ENCODE measurements at regions not wholly inside any gene's neighbourhood (a gene's known extent, or its start where the extent isn't known, plus 50 kb on each side); places are given as distances from the start of the nearest gene placed in this dataset.
"Not testable (repeated sequence)": the region's sequence is repeated elsewhere in the genome, so short reads cannot be mapped to it uniquely, and the experiment has no call there.

- in situ Hi-C loops (cut with HindIII; ENCODE audit: low pct_unique_long_range_greater_than_20kb, low sequenced_read_pairs): no loop called here
- no peak for DNase-seq (ENCODE audit: low read depth, low spot score)
Observed at GRCh38 chr7:96901822-96902445, 103.4 kb upstream of the DLX6 start.

- no peak for DNase-seq (ENCODE audit: low read depth, low spot score)
- in situ Hi-C loops (cut with HindIII; ENCODE audit: low pct_unique_long_range_greater_than_20kb, low sequenced_read_pairs): no loop called here
Observed at GRCh38 chr7:96903906-96904305, 101.4 kb upstream of the DLX6 start.

GRCh38 chr7:96910486-96910885 lies 94.9 kb upstream of the DLX6 start:
- DNase-seq (ENCODE audit: low read depth, low spot score): no peak
- in situ Hi-C loops (cut with HindIII; ENCODE audit: low pct_unique_long_range_greater_than_20kb, low sequenced_read_pairs): no loop called here

DNA sequence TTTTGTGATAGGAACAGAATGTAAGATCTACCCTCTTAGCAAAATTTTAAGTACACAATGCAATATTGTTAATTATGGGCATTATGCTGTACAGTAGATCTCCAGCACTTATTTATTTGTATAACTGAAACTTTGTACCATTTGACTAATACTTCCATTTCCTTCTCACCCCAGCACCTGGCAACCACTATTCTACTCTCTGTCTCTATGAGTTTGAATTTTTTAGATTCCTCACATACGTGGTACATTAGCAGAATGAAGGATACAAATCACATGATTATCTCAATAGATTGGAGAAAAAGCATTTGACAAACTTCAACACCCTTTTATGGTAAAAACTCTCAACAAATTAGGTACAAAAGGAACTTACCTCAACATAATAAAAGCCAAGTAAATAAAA lies 90.3 kb upstream of the DLX6 start:
- in situ Hi-C loops (cut with HindIII; ENCODE audit: low pct_unique_long_range_greater_than_20kb, low sequenced_read_pairs): no loop called here
- DNase-seq (ENCODE audit: low read depth, low spot score): no peak

DNA sequence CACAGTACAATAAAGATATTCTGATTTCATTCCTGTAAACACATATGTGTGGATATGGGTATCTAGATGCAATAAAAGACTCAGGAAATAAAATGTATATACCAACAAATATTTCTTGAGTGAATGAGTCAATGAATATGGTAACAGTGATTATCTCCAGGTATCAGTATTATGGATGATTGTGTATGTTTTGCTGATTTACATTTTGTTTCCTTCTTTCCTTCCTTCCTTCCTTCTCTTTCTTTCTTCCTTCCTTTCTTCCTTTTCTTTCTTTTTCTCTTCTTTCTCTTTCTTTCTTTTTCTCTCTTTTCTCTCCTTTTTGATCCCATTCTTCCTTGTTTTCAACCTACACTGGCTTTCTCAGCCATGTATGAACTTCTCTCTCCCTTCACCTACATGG lies 85.3 kb upstream of the DLX6 start:
- in situ Hi-C loops (cut with HindIII; ENCODE audit: low pct_unique_long_range_greater_than_20kb, low sequenced_read_pairs): no loop called here
- no peak for DNase-seq (ENCODE audit: low read depth, low spot score)

DNA sequence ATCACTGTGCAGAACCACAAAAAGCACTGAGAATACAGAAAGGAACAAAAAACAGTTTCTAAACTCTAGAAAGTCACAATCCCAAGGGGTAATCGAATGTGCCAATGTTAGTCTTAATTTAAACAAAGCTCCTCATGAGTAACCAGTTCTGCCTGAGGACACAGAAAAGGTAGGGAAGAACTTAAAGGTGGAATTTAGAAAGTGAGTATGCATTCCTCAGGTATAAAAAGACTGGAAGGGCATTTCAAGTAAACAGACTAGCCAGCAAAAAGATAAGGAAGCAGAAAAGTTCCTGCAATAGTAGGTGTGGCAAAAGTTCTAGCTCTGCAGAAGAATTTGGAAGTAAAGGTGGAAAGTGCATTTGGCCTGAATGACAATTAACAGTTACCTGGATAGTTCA lies 84.6 kb upstream of the DLX6 start:
- in situ Hi-C loops (cut with HindIII; ENCODE audit: low pct_unique_long_range_greater_than_20kb, low sequenced_read_pairs): no loop called here
- DNase-seq (ENCODE audit: low read depth, low spot score): no peak

GRCh38 chr7:96921231-96921630 lies 84.1 kb upstream of the DLX6 start:
- no peak for DNase-seq (ENCODE audit: low read depth, low spot score)
- in situ Hi-C loops (cut with HindIII; ENCODE audit: low pct_unique_long_range_greater_than_20kb, low sequenced_read_pairs): no loop called here

GRCh38 chr7:96921771-96922170 lies 83.6 kb upstream of the DLX6 start:
- no peak for DNase-seq (ENCODE audit: low read depth, low spot score)
- in situ Hi-C loops (cut with HindIII; ENCODE audit: low pct_unique_long_range_greater_than_20kb, low sequenced_read_pairs): no loop called here

- in situ Hi-C loops (cut with HindIII; ENCODE audit: low pct_unique_long_range_greater_than_20kb, low sequenced_read_pairs); DNase-seq (ENCODE audit: low read depth, low spot score): not testable (repeated sequence)
Observed at GRCh38 chr7:96923345-96923744, 82.0 kb upstream of the DLX6 start.

- in situ Hi-C loops (cut with HindIII; ENCODE audit: low pct_unique_long_range_greater_than_20kb, low sequenced_read_pairs): no loop called here
- no peak for DNase-seq (ENCODE audit: low read depth, low spot score)
Observed at GRCh38 chr7:96927131-96927530, 78.2 kb upstream of the DLX6 start.

GRCh38 chr7:96928965-96929364 lies 76.4 kb upstream of the DLX6 start:
- in situ Hi-C loops (cut with HindIII; ENCODE audit: low pct_unique_long_range_greater_than_20kb, low sequenced_read_pairs): no loop called here
- no peak for DNase-seq (ENCODE audit: low read depth, low spot score)

DNA sequence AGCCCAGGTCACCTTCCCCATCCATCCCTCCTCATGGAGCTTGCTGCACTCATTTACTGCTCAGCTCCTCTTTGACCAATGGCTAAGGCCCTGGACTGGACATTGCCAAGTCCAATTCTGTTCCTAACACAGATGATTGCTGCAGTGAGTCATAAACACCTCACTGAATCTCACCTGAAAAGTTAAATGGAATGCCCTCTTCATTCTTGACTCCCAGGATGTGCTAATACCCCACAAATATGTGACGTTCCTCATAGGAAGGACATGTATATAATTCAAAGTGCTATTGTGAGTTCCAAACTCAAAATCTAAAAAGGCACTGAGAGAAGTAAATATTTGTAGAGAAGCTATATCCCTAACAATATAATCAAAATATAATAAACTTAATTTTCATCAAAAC lies 73.5 kb upstream of the DLX6 start:
- in situ Hi-C loops (cut with HindIII; ENCODE audit: low pct_unique_long_range_greater_than_20kb, low sequenced_read_pairs): no loop called here
- DNase-seq (ENCODE audit: low read depth, low spot score): no peak

- peak; percentile 54 for DNase-seq (ENCODE audit: low read depth, low spot score)
Observed at GRCh38 chr7:96933067-96933645, 72.2 kb upstream of the DLX6 start.

DNA sequence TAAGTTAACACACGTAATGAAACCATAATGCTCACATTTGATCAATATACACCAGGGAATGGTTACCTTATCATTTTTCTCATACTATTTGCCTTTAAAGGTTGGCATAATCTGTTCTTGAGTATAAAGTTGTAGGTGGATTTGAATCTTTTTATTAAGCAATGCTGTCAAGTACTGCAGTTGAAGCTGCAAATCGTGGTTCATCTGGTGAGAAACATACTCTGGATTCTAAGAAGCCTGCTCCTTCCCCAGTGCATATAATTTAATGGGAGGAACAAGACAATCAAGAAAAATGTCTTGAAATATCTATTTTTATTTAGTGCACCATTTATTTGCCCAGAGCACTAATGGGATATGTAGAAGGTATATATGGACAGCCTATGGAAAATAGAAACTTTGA lies 68.7 kb upstream of the DLX6 start:
- no peak for DNase-seq (ENCODE audit: low read depth, low spot score)
- in situ Hi-C loops (cut with HindIII; ENCODE audit: low pct_unique_long_range_greater_than_20kb, low sequenced_read_pairs): no loop called here

More at GRCh38 chr7:96933067-96933645, 72.2 kb upstream of the DLX6 start:
- in situ Hi-C loops (cut with HindIII; ENCODE audit: low pct_unique_long_range_greater_than_20kb, low sequenced_read_pairs): no loop called here

DNA sequence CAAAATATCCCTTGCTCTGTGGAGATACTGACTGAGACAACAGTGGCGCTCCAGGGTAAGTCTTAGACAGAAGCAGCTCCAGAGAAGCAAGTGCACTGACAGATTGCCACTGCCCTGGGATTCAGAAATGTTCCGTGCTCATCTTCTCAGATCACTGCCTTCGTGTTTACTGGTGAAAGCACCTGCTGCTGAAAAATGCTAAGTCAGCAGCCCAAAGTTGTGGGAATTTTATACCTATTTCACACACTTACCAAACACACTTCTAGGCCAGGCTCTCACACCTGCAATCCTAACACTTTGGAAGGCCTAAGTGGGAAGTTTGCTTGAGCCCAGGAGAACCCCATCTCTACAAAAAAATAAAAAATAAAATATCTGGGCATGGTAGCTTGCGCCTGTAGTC lies 63.2 kb upstream of the DLX6 start:
- in situ Hi-C loops (cut with HindIII; ENCODE audit: low pct_unique_long_range_greater_than_20kb, low sequenced_read_pairs): no loop called here
- no peak for DNase-seq (ENCODE audit: low read depth, low spot score)

DNA sequence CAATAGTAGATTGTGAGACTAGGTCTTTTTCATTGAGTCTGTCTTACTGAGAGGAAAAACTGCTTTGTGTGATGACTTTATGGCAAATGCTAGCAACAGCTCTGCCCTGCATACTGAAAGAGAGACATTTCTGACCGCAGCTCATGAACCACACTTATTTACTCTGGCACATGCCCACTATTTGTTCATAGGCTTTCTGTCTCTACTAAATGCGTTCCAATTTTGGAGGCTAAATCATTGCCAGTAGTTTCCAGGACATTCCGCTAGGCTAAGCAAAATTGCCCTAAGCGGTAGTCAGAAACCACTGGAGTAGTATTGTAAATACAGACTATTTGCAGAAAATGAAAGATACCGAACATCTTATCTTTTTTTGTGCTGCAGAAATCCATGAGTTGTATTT lies 55.6 kb upstream of the DLX6 start:
- in situ Hi-C loops (cut with HindIII; ENCODE audit: low pct_unique_long_range_greater_than_20kb, low sequenced_read_pairs): no loop called here
- DNase-seq (ENCODE audit: low read depth, low spot score): no peak

DNA sequence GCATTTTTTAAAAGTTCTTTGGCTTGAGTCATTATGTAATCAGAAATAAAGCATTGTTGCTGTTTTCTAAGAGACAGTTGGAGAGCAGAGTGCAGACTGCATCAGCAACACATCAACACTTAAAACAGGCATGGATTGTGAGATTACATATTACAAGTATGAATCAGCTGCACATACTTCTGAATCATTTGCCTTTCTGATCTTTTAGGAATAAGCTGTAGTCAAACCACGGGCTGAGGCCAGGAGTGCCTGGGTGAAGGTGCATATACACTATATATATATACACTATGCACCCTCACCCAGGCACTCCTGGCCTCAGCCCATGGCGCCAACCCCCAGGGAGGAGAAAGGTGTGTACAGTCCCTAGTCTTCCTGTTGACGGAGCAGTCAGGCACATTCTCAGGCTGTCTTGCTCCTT lies 52.4 kb upstream of the DLX6 start:
- DNase-seq (ENCODE audit: low read depth, low spot score): no peak
- in situ Hi-C loops (cut with HindIII; ENCODE audit: low pct_unique_long_range_greater_than_20kb, low sequenced_read_pairs): no loop called here

GRCh38 chr7:96953676-96954513 lies 51.5 kb upstream of the DLX6 start:
- peak; percentile 14 for DNase-seq (ENCODE audit: low read depth, low spot score)
- in situ Hi-C loops (cut with HindIII; ENCODE audit: low pct_unique_long_range_greater_than_20kb, low sequenced_read_pairs): no loop called here

Data from SK-MEL-5 (cell line).